ENCODE measurements at regions not wholly inside any gene's neighbourhood (a gene's known extent, or its start where the extent isn't known, plus 50 kb on each side); places are given as distances from the start of the nearest gene placed in this dataset.

DNA sequence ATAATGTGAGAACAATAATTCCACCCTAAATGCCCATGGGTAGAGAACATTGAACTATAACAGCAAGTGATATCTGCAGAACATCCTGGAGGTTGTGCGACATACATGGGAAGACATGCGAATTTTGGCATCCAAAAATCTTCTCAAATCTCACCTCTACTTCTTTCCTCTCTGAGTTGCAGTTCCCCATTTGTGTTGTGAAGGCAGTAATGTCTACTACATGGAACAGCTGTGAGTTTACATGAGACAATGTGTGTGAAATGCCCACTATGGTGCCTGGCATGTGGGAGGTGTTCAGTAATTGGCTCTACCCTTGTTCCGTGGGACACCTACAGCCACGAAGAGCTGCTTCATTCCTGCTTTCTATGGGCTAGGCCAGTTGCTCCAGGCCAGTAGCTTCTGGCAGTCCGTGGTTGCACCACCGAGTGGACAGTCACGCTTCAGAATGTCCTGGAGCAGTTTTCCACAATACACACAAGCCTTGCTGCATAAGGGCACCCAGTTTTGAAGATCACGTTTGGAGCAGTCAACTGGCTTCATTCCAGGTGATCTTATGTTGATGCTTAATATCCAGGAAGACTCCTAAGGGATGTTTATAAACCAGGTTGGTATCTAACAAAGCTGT, 297.7 kb downstream of the DEPDC1B start:
- DNase-seq (ENCODE audit: low spot score): no peak
- H3K4me1 Mint-ChIP-seq (ENCODE audit: low read depth): no peaks in the 10 kb centered on the region
- intact Hi-C loops (cut with micrococcal nuclease): no loop called here
- H3K27ac Mint-ChIP-seq: no peak overlapping the region
- H3K9me3 Mint-ChIP-seq: no peaks in the 10 kb centered on the region
- no peak overlapping the region for H3K4me3 Mint-ChIP-seq
- H3K36me3 Mint-ChIP-seq (ENCODE audit: low read depth): no peaks in the 10 kb centered on the region
- no peaks in the 10 kb centered on the region for H3K27me3 Mint-ChIP-seq (ENCODE audit: insufficient read depth)

DNA sequence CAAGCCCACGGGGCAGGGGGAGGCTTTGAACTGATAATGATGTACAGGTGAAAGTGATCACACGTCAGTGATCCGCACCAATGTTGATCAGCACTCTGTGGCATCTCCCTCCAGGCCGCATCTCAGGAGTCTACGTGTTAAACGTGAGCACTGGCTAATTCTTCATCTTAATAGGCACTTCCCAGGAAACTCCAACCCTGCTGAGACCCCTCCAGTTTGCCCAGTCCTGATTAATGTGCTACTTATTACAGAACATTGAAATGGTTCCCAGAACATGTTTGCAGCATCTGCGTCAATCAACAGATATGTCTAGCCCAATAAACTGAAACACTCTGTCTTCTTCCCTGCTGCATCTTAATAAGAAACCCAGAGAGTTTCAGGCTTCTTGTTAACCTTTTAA, 298.4 kb downstream of the DEPDC1B start:
- no peaks in the 10 kb centered on the region for H3K27me3 Mint-ChIP-seq (ENCODE audit: insufficient read depth)

DNA sequence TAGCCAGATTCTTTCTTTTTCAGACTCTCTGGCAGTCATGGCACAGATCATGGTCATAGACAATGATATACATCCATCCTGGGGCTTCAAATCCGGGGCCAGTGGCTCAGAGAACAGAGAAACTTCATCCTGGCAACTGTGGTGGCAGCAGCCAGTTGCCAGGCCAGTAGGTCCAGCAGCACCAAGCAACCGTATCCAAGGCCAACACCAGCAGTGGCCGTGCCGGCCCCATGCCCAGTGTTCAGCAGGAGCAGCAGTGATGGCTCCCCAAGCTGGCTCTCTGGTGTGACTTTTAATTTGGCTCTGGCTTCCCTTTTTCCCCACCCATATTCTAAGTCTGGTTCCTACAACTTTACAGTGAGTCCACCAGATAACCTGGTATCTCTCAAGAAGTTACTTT, 300.5 kb downstream of the DEPDC1B start:
- Mint-ChIP-seq H3K27me3 (ENCODE audit: insufficient read depth) (no peaks in the 10 kb centered on the region), H3K27ac (no peak overlapping the region), H3K4me3 (no peak overlapping the region), H3K9me3 (no peaks in the 10 kb centered on the region), H3K36me3 (ENCODE audit: low read depth) (no peaks in the 10 kb centered on the region), H3K4me1 (ENCODE audit: low read depth) (no peaks in the 10 kb centered on the region)
- DNase-seq (ENCODE audit: low spot score): no peak
- intact Hi-C loops (cut with micrococcal nuclease): no loop called here

More for the DNA sequence above, 298.4 kb downstream of the DEPDC1B start:
- H3K4me3 Mint-ChIP-seq: no peak overlapping the region
- intact Hi-C loops (cut with micrococcal nuclease): no loop called here
- H3K27ac Mint-ChIP-seq: no peak overlapping the region
- no peak for DNase-seq (ENCODE audit: low spot score)
- H3K4me1 Mint-ChIP-seq (ENCODE audit: low read depth): no peaks in the 10 kb centered on the region
- H3K9me3 Mint-ChIP-seq: no peaks in the 10 kb centered on the region
- H3K36me3 Mint-ChIP-seq (ENCODE audit: low read depth): no peaks in the 10 kb centered on the region

DNA sequence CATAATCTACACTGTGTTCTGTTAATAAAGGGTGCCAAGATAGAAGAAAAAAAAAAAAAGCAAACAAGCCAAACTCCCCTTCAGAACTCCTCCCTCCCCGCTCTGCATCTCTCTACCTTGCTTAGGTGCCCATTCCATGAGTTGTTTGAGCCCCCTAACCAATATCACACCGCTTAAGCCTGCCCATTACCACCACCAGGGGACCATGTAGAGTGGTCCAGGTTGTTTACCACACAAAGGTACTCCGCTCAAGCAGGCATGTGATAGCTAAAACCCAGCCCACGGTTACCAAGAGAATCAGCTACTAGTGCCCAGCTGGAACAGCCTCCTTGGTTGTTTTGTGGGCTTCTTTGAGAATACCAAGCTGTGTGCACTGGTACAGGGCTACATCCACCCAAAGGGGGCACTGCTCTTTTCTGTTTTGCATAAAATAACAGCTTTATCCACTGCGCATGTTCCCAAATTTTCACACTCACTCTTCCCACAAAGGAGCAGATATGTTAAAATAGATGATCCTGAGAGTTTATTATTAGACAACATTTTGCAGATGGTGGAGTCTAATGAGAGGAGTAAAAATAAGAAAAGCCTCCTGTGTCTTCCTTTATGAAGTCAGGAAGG, 304.1 kb downstream of the DEPDC1B start:
- no peaks in the 10 kb centered on the region for H3K4me1 Mint-ChIP-seq (ENCODE audit: low read depth)
- intact Hi-C loops (cut with micrococcal nuclease): no loop called here
- H3K27ac Mint-ChIP-seq: no peak overlapping the region
- H3K27me3 Mint-ChIP-seq (ENCODE audit: insufficient read depth): no peaks in the 10 kb centered on the region
- no peak for DNase-seq (ENCODE audit: low spot score)
- H3K9me3 Mint-ChIP-seq: no peaks in the 10 kb centered on the region
- H3K4me3 Mint-ChIP-seq: no peak overlapping the region
- no peaks in the 10 kb centered on the region for H3K36me3 Mint-ChIP-seq (ENCODE audit: low read depth)

DNA sequence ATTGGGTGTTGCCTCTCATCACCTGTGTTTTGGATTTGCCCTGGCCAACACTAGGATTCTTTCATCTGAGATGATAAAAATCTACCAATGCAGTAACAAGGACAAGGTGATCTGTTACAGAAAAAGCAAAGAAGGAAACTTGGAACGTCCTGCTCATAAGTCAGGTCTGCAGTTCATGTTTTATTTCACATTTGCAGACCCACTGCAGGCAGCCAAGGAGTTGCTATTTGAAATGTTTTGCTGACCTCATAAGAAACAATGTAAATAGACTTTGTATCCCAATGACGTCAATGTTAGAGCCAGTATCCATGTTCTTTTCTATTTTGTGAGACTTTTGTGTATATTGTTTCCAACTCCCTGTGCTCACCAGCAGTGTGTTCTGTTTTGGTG, 312.9 kb downstream of the DEPDC1B start:
- intact Hi-C loops (cut with micrococcal nuclease): no loop called here
- Mint-ChIP-seq H3K27ac (no peak overlapping the region), H3K4me1 (ENCODE audit: low read depth) (no peaks in the 10 kb centered on the region), H3K27me3 (ENCODE audit: insufficient read depth) (peaks cover 2% of the 10 kb centered on the region), H3K9me3 (no peaks in the 10 kb centered on the region), H3K36me3 (ENCODE audit: low read depth) (no peaks in the 10 kb centered on the region), H3K4me3 (no peak overlapping the region)
- no peak for DNase-seq (ENCODE audit: low spot score)

DNA sequence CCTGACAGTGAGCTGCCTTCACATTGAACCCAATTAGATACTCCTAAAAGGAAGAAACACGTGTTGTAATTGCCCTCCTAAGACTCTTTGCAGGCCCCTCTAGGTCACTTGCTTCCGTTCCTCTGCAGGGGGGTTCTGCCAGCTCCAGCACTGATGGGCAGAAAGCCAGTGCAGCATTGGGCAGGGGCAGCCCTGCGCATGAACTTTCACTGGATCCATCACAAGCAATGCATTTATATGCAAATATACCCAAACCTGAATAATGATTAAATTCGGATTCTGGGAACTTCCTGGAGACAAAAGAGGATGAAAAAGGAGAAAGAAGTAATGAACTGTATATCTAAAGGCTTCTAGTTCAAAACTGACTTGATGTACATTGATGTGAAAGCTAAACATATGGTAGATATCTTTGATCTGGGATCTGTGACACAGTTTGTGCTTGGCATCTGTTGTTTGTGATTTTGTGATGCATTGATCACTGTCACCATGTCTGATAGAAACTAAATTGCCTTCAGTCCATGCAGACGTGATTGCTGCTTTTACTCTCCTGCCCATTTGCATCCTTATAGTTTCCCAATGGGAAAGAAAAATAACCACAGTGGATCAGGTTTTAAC, 313.4 kb downstream of the DEPDC1B start:
- Mint-ChIP-seq H3K9me3 (no peaks in the 10 kb centered on the region), H3K4me1 (ENCODE audit: low read depth) (no peaks in the 10 kb centered on the region), H3K36me3 (ENCODE audit: low read depth) (no peaks in the 10 kb centered on the region), H3K4me3 (no peak overlapping the region), H3K27me3 (ENCODE audit: insufficient read depth) (peaks cover 2% of the 10 kb centered on the region), H3K27ac (no peak overlapping the region)
- DNase-seq (ENCODE audit: low spot score): no peak
- intact Hi-C loops (cut with micrococcal nuclease): no loop called here

DNA sequence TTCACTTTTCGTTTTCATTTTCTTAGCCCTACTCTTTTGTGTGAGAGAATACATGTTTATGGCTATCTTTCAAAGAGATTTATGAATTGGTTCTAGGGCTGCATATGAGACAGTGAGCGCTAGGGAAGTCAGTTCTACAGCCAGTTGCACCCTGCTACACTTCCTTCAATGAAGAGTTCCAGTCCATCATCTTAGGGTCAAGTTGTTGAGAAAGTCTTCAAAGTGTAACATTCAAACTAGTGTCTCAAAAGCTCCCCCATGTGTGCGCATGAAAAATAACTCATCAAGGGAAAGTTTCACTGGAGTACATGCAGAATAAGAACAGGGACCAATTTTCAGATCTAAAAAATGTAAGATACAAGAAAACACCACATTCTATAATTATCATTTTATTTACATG, 317.2 kb downstream of the DEPDC1B start:
- no peak for DNase-seq (ENCODE audit: low spot score)
- H3K27me3 Mint-ChIP-seq (ENCODE audit: insufficient read depth): peaks cover 2% of the 10 kb centered on the region
- H3K4me1 Mint-ChIP-seq (ENCODE audit: low read depth): no peaks in the 10 kb centered on the region
- no peak overlapping the region for H3K27ac Mint-ChIP-seq
- intact Hi-C loops (cut with micrococcal nuclease): loop anchor here (5.0 kb wide), 1 partner anchor 570 kb away; no protein-coding TSS in a partner anchor
- no peaks in the 10 kb centered on the region for H3K9me3 Mint-ChIP-seq
- H3K4me3 Mint-ChIP-seq: no peak overlapping the region
- no peaks in the 10 kb centered on the region for H3K36me3 Mint-ChIP-seq (ENCODE audit: low read depth)

DNA sequence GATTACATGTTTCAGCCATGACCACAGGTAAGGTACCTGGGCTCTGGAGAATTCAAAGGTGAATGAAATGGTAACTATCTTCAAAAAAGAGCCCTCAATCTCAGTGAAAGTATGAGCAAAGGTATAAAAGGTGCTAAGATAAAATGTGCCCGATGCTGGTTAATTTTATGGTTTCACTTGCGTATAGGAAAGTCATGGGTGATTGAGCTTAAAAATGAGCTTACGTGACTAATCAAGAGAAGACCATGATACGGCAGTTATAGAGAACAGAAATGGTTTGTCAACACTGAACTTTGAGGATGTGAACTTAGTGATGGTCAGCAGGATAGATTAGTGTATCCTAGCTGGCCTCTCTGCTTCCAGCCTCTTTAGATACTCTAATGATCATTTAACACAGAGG, 320.1 kb downstream of the DEPDC1B start:
- DNase-seq (ENCODE audit: low spot score): no peak
- H3K27ac Mint-ChIP-seq: no peak overlapping the region
- H3K4me1 Mint-ChIP-seq (ENCODE audit: low read depth): no peaks in the 10 kb centered on the region
- no peaks in the 10 kb centered on the region for H3K36me3 Mint-ChIP-seq (ENCODE audit: low read depth)
- intact Hi-C loops (cut with micrococcal nuclease): loop anchor here (5.0 kb wide), 1 partner anchor 568 kb away; no protein-coding TSS in a partner anchor
- H3K27me3 Mint-ChIP-seq (ENCODE audit: insufficient read depth): peaks cover 2% of the 10 kb centered on the region
- H3K9me3 Mint-ChIP-seq: no peaks in the 10 kb centered on the region
- H3K4me3 Mint-ChIP-seq: no peak overlapping the region

DNA sequence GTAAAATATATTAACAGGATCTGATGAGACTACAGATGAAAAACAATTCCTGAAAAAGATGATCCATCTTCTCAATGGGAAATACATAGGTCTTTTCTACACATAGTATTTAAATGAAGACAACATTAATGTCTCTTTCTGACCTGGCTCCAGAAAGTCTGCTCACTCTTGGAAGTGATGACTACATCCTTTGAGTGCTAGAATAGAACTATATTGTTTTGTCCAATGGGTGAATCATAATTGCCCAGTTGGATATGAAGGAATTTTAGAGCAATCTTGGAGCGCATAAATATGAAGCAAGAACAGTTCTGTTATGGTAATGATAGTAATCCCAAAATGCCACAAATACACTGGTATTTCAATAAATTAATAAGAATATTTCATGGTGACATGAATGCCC, 322.1 kb downstream of the DEPDC1B start:
- Mint-ChIP-seq H3K36me3 (ENCODE audit: low read depth) (no peaks in the 10 kb centered on the region), H3K27me3 (ENCODE audit: insufficient read depth) (peaks cover 2% of the 10 kb centered on the region), H3K4me1 (ENCODE audit: low read depth) (no peaks in the 10 kb centered on the region), H3K9me3 (no peaks in the 10 kb centered on the region), H3K27ac (no peak overlapping the region), H3K4me3 (no peak overlapping the region)
- intact Hi-C loops (cut with micrococcal nuclease): no loop called here
- DNase-seq (ENCODE audit: low spot score): no peak

DNA sequence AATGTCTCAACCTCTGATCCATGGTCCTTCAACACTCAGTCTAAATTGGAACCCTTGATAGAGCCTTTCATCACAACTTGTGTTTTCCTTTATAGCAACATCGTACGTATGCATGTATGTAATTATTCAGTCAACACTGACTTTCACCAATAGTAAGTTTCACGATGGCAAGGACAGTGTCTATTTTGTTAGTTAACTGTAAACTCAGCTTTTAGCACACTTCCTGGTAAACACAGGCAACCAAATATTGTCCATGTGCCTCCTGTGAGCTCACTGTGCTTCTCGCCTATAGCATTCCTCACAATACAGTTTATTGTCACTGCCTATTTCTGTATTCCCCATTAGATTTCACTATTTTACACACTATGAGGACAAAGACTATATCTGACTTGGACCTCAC, 323.1 kb downstream of the DEPDC1B start:
- H3K9me3 Mint-ChIP-seq: no peaks in the 10 kb centered on the region
- no peak overlapping the region for H3K4me3 Mint-ChIP-seq
- H3K4me1 Mint-ChIP-seq (ENCODE audit: low read depth): no peaks in the 10 kb centered on the region
- intact Hi-C loops (cut with micrococcal nuclease): no loop called here
- no peaks in the 10 kb centered on the region for H3K36me3 Mint-ChIP-seq (ENCODE audit: low read depth)
- DNase-seq (ENCODE audit: low spot score): no peak
- H3K27me3 Mint-ChIP-seq (ENCODE audit: insufficient read depth): peaks cover 2% of the 10 kb centered on the region
- H3K27ac Mint-ChIP-seq: no peak overlapping the region

DNA sequence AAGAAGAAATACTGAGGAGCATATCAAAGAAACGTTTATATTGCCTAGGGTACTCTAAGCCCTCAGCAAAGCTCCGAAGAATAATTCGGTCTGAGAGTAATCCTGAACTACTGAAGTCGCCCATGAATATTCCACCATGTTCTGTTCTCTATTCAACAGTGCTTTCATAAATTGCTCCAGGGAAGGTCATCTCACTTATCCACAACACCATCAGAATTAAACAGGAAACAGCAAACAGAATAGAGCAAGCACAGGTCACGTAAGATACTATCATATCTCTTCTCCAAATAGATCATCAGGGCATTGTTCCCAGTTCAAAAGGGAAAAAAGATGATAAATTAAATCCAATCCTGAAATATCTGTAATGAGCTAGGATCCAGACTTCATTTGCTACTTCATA, 325.6 kb downstream of the DEPDC1B start:
- H3K36me3 Mint-ChIP-seq (ENCODE audit: low read depth): no peaks in the 10 kb centered on the region
- no peak overlapping the region for H3K27ac Mint-ChIP-seq
- no peaks in the 10 kb centered on the region for H3K4me1 Mint-ChIP-seq (ENCODE audit: low read depth)
- H3K27me3 Mint-ChIP-seq (ENCODE audit: insufficient read depth): peaks cover 2% of the 10 kb centered on the region
- intact Hi-C loops (cut with micrococcal nuclease): no loop called here
- H3K9me3 Mint-ChIP-seq: no peaks in the 10 kb centered on the region
- no peak for DNase-seq (ENCODE audit: low spot score)
- H3K4me3 Mint-ChIP-seq: no peak overlapping the region

DNA sequence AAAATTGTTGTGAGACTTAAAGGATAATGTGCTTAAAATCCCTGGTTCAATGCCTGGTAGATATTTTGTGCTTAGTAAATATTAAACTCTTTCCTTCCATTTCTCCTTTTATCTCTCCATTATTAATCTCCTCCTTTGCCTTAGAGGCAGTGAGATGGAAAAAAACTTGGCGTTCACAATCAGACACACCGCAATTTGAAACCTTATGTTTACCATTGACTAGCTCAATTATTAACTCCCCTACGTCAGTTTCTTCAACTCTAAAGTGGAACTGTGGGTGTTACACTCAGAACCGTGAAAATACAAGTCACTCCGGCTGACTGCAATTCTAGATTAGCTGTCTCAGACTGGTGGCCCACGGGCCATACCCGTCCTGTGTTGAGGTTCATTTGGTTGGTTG, 327.2 kb downstream of the DEPDC1B start:
- DNase-seq (ENCODE audit: low spot score): no peak
- H3K4me3 Mint-ChIP-seq: no peak overlapping the region
- peaks cover 2% of the 10 kb centered on the region for H3K27me3 Mint-ChIP-seq (ENCODE audit: insufficient read depth)
- no peaks in the 10 kb centered on the region for H3K4me1 Mint-ChIP-seq (ENCODE audit: low read depth)
- no peaks in the 10 kb centered on the region for H3K9me3 Mint-ChIP-seq
- no peaks in the 10 kb centered on the region for H3K36me3 Mint-ChIP-seq (ENCODE audit: low read depth)
- intact Hi-C loops (cut with micrococcal nuclease): no loop called here
- H3K27ac Mint-ChIP-seq: no peak overlapping the region

DNA sequence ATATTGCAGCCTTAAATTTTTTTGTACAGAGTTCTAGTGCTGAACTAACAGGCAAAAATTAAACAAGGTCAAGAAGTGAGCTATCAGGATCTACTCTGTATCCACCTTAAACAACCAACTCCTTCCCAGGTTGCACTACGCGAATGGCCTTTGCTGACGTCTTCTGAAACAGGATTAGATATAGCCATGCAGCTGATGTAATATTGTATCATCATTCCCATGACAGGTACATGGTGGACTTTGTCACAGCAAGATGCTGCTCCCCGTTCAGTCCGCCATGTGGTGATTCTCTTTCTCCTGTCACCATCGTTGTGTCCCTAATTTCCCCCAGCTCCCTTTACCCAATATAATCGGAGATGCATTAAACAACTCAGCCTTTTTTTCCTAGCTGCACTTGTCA, 328.9 kb downstream of the DEPDC1B start:
- no peaks in the 10 kb centered on the region for H3K36me3 Mint-ChIP-seq (ENCODE audit: low read depth)
- intact Hi-C loops (cut with micrococcal nuclease): no loop called here
- no peaks in the 10 kb centered on the region for H3K9me3 Mint-ChIP-seq
- no peaks in the 10 kb centered on the region for H3K27me3 Mint-ChIP-seq (ENCODE audit: insufficient read depth)
- no peak for DNase-seq (ENCODE audit: low spot score)
- H3K4me3 Mint-ChIP-seq: no peak overlapping the region
- no peaks in the 10 kb centered on the region for H3K4me1 Mint-ChIP-seq (ENCODE audit: low read depth)
- no peak overlapping the region for H3K27ac Mint-ChIP-seq

All from activated T-helper 1 cell treated with anti-CD3 and anti-CD28 coated beads, Interleukin-12 subunit alpha, Interleukin-12 subunit beta, Interleukin-2, Interleukin-4 antibody, amounts not matched to agents 30 ng/mL and 10 ng/mL and 1 ng/mL, durations not matched to agents 14 hours and 24 hours and 36 hours (primary cell).